ENCODE measurements at regions not wholly inside any gene's neighbourhood (a gene's known extent, or its start where the extent isn't known, plus 50 kb on each side); places are given as distances from the start of the nearest gene placed in this dataset.

DNA sequence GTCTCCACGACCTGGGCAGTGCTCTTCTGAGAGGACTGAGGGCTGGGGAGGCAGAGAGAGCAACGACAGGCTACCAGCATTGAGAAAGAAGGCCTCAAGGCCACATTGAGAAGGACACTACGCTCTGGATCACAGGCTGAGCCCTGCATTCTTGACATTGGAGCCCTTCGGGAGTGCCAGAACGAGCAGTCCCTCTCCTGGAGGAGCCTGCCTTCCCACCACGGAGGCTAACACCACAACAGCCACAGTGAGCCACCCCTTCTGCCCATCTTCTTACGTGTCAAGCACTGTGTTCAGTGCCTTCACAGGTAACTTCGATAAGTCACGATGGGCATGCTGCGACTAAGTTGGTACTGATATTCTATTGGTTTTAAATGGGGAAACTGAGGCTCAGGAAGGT lies 267.8 kb downstream of the RPS24 start:
- peaks cover 0 to 16% (median 0%) of the 10 kb centered on the region in 5 donors for H3K27me3 Mint-ChIP-seq
- H3K27ac Mint-ChIP-seq = peak overlapping the region in 4 of 9 donors; percentile 19 to 99 (median 98)
- CTCF ChIA-PET = interaction anchor here (0.7 kb wide), 1 partner anchor 248 kb away, joined by 3 read pairs; no protein-coding TSS in a partner anchor
- Histone ChIP-seq H3K4me3 (ENCODE audit: low read length) (no peak overlapping the region), H3K27me3 (ENCODE audit: control insufficient read depth in 2 of 2, insufficient read depth in 2 of 2, low read length in 2 of 2) (no peaks in the 10 kb centered on the region), H3K27ac (ENCODE audit: low read depth, low read length) (no peak overlapping the region), H3K4me1 (ENCODE audit: control insufficient read depth in 2 of 2, insufficient read depth in 2 of 2, low read length in 2 of 2) (peaks cover 10 to 11% of the 10 kb centered on the region in 2 donors), H3K9me3 (ENCODE audit: control insufficient read depth in 2 of 3, low read length in 3 of 3) (no peaks in the 10 kb centered on the region), H3K36me3 (ENCODE audit: control insufficient read depth in 2 of 3, insufficient read depth in 3 of 3, low read length in 3 of 3) (peaks cover 0 to 3% (median 0%) of the 10 kb centered on the region in 3 experiments)
- intact Hi-C loops (cut with micrococcal nuclease) = loop anchor here (5.0 to 10.0 kb wide), 5 partner anchors 254 to 1886 kb away; no protein-coding TSS in a partner anchor
- H3K4me3 Mint-ChIP-seq = peak overlapping the region in 5 of 10 donors; percentile 5 to 96 (median 28)
- peaks cover 0 to 2% (median 0%) of the 10 kb centered on the region in 11 donors for H3K9me3 Mint-ChIP-seq
- DNase-seq (peak in 1 of 9 donors; percentile 21), ATAC-seq (no peak)
- no peaks in the 10 kb centered on the region for H3K36me3 Mint-ChIP-seq
- POLR2A ChIA-PET = interaction anchor here (0.6 kb wide), 1 partner anchor 267 kb away, joined by 3 read pairs; the partner anchor contains the start of gene RPS24
- H3K4me1 Mint-ChIP-seq = peaks cover 6 to 34% (median 19%) of the 10 kb centered on the region in 7 donors

DNA sequence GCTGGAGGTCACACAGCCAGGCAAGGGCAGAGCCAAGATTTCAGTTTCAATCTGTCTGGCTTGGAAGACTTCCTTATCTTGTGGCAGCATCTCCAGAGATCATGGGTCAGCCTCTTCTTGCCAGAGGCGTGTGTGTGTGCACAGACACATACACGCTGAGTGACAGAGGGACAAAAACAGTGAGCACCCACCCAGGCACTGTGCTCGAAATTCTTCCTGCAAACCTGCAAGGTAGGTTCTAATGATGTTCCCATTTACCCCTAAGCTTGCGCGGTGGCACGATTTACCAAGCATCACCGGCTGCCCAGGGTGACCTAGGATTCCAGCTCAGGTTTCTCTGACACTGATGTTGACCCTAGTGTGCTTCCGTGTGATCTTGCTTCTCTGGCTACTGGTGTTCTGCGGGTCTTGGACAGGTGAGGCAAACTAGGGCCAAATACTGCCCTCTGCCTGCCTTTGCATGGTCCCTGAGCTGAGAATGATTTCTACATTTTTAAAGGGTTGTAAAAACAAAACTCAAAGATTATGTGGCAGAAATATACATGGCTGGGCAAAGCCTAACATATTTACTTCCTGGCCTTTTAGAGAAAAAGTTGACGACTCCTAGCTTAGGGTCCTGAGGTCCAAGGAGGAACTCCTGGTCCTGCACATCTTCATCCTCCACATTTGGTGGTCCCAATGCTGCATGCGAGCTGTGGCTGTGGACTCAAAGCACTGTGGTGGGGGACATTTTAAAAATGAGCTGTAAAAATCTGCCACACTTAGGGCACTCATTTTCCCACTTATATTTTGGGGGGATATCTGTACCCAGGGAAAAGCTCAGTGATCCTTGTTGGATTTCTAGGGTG lies 268.5 kb downstream of the RPS24 start:
- peak in 1 of 9 donors; percentile 19 for DNase-seq
- H3K4me1 ChIP-seq (ENCODE audit: control insufficient read depth in 2 of 2, insufficient read depth in 2 of 2, low read length in 2 of 2) = peaks cover 10 to 11% of the 10 kb centered on the region in 2 donors

DNA sequence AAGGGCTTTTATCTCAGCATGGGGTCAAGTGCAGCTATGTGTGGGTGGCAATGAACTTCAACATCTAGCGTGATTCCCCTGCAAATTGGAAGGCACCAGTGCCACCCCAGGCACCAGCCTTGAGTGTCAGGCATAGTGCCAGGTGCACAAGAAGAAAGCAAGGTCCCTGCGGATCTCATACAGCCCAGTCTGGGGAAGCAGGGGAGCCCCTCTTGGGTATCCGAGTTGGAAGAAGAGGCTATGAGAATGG lies 269.0 kb downstream of the RPS24 start:
- DNase-seq (no peak), ATAC-seq (no peak)
- no peaks in the 10 kb centered on the region for H3K27me3 ChIP-seq (ENCODE audit: control insufficient read depth in 2 of 2, insufficient read depth in 2 of 2, low read length in 2 of 2)
- peak overlapping the region; percentile 87 for H3K27ac ChIP-seq (ENCODE audit: low read depth, low read length)
- Mint-ChIP-seq H3K36me3 (no peaks in the 10 kb centered on the region), H3K4me3 (peak overlapping the region; percentile 90 to 99 (median 96)), H3K27me3 (peaks cover 0 to 23% (median 0%) of the 10 kb centered on the region in 5 donors), H3K27ac (peak overlapping the region; percentile 94 to 99 (median 97)), H3K4me1 (peaks cover 6 to 34% (median 19%) of the 10 kb centered on the region in 7 donors), H3K9me3 (peaks cover 0 to 2% (median 0%) of the 10 kb centered on the region in 11 donors)
- H3K4me1 ChIP-seq (ENCODE audit: control insufficient read depth in 2 of 2, insufficient read depth in 2 of 2, low read length in 2 of 2) = peaks cover 10 to 11% of the 10 kb centered on the region in 2 donors
- POLR2A ChIA-PET = interaction anchor here (0.6 to 0.8 kb wide), 4 partner anchors 9 to 591 kb away, joined by 3 to 4 read pairs (median 4); no protein-coding TSS in a partner anchor
- intact Hi-C loops (cut with micrococcal nuclease) = loop anchor here (2.0 to 10.0 kb wide), 7 partner anchors 255 to 1885 kb away; partner anchors contain the start of gene TMEM254 (in 1 of the 2)
- no peaks in the 10 kb centered on the region for H3K9me3 ChIP-seq (ENCODE audit: control insufficient read depth in 2 of 3, low read length in 3 of 3)
- H3K4me3 ChIP-seq (ENCODE audit: low read length) = peak overlapping the region; percentile 92
- CTCF ChIA-PET = interaction anchor here (0.8 to 1.1 kb wide), 2 partner anchors 12 to 255 kb away, joined by 3 to 4 read pairs; no protein-coding TSS in a partner anchor
- H3K36me3 ChIP-seq (ENCODE audit: control insufficient read depth in 2 of 3, insufficient read depth in 3 of 3, low read length in 3 of 3) = peaks cover 0 to 3% (median 0%) of the 10 kb centered on the region in 3 experiments

More for the DNA sequence above, 268.5 kb downstream of the RPS24 start:
- Mint-ChIP-seq H3K9me3 (peaks cover 0 to 2% (median 0%) of the 10 kb centered on the region in 11 donors), H3K4me3 (peak overlapping the region; percentile 90 to 99 (median 96)), H3K27me3 (peaks cover 0 to 23% (median 0%) of the 10 kb centered on the region in 5 donors), H3K36me3 (no peaks in the 10 kb centered on the region), H3K27ac (peak overlapping the region; percentile 94 to 99 (median 97)), H3K4me1 (peaks cover 6 to 34% (median 19%) of the 10 kb centered on the region in 7 donors)
- CTCF ChIA-PET = interaction anchor here (0.6 to 1.1 kb wide), 4 partner anchors 12 to 255 kb away, joined by 3 to 4 read pairs (median 4); no protein-coding TSS in a partner anchor
- H3K27ac ChIP-seq (ENCODE audit: low read depth, low read length) = peak overlapping the region; percentile 87
- H3K27me3 ChIP-seq (ENCODE audit: control insufficient read depth in 2 of 2, insufficient read depth in 2 of 2, low read length in 2 of 2) = no peaks in the 10 kb centered on the region
- no peak for ATAC-seq
- H3K36me3 ChIP-seq (ENCODE audit: control insufficient read depth in 2 of 3, insufficient read depth in 3 of 3, low read length in 3 of 3) = peaks cover 0 to 3% (median 0%) of the 10 kb centered on the region in 3 experiments
- H3K9me3 ChIP-seq (ENCODE audit: control insufficient read depth in 2 of 3, low read length in 3 of 3) = no peaks in the 10 kb centered on the region
- intact Hi-C loops (cut with micrococcal nuclease) = loop anchor here (2.0 to 10.0 kb wide), 7 partner anchors 255 to 1885 kb away; partner anchors contain the start of gene TMEM254 (in 1 of the 2)
- POLR2A ChIA-PET = interaction anchor here (0.6 to 0.8 kb wide), 4 partner anchors 9 to 591 kb away, joined by 3 to 4 read pairs (median 4); no protein-coding TSS in a partner anchor
- peak overlapping the region; percentile 92 for H3K4me3 ChIP-seq (ENCODE audit: low read length)

DNA sequence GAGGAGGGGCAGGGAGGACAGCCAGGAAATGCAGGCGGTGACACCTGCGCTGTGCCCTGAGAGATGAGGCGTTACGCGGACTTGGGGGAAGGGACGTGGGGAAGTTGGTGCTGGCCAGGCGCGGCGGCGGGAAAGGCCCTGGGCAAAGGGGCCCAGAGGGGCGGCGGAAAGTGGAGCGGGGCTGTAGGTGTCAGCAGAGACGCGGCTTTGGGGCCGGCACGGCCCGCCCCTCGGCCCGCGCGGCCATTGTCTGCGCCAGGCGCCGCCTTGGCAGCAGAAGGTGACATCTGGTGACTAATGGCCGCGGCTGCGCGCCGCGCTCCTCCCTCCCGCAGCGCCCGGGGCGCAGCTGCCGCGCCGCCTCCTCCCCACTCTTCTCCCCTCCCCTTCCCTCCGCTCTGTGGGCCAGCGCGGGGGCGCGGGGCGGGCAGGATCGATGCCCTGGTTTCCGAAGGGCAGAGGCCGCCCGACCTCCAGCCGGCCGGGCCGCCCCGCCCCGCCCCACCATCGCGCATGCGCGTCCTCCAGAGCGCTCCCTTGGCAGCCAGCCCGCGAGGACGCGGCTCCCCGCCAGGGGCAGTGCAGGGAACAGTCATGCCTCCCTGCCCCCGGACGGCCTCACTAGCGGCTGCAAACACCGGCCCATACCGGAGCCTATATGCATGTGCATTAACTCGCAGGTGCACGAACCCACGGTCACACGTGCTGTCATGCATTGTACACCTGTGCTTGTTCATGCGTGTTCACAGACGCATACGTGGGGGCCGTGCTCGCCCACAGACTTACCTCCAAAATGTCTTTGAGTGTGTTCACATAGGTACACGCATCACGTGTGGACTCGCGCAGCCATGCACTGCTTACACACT lies 269.6 kb downstream of the RPS24 start:
- H3K27me3 ChIP-seq (ENCODE audit: control insufficient read depth in 2 of 2, insufficient read depth in 2 of 2, low read length in 2 of 2) = no peaks in the 10 kb centered on the region
- ATAC-seq (peak; percentile 92), DNase-seq (peak; percentile 89 to 98 (median 94))
- POLR2A ChIA-PET = interaction anchor here (0.7 to 0.8 kb wide), 2 partner anchors 10 to 60 kb away, joined by 3 to 4 read pairs; no protein-coding TSS in a partner anchor
- Mint-ChIP-seq H3K4me3 (peak overlapping the region; percentile 90 to 99 (median 96)), H3K36me3 (no peaks in the 10 kb centered on the region), H3K9me3 (peaks cover 0 to 2% (median 0%) of the 10 kb centered on the region in 11 donors), H3K4me1 (peaks cover 6 to 34% (median 19%) of the 10 kb centered on the region in 7 donors), H3K27ac (peak overlapping the region; percentile 94 to 99 (median 97)), H3K27me3 (peaks cover 0 to 23% (median 0%) of the 10 kb centered on the region in 5 donors)
- CTCF ChIA-PET = interaction anchor here (0.7 to 1.1 kb wide), 2 partner anchors 256 to 671 kb away, joined by 3 to 4 read pairs; no protein-coding TSS in a partner anchor
- intact Hi-C loops (cut with micrococcal nuclease) = loop anchor here (1.0 to 10.0 kb wide), 19 partner anchors 17 to 1884 kb away; partner anchors contain the start of genes POLR3A (in 2 of the 2), RPS24 (in 2 of the 2), ZMIZ1 (in 2 of the 2) and TMEM254 (in 1 of the 2)
- peak overlapping the region; percentile 87 for H3K27ac ChIP-seq (ENCODE audit: low read depth, low read length)
- H3K36me3 ChIP-seq (ENCODE audit: control insufficient read depth in 2 of 3, insufficient read depth in 3 of 3, low read length in 3 of 3) = peaks cover 0 to 3% (median 0%) of the 10 kb centered on the region in 3 experiments
- H3K4me1 ChIP-seq (ENCODE audit: control insufficient read depth in 2 of 2, insufficient read depth in 2 of 2, low read length in 2 of 2) = peaks cover 10 to 11% of the 10 kb centered on the region in 2 donors
- no peaks in the 10 kb centered on the region for H3K9me3 ChIP-seq (ENCODE audit: control insufficient read depth in 2 of 3, low read length in 3 of 3)
- H3K4me3 ChIP-seq (ENCODE audit: low read length) = peak overlapping the region; percentile 92

DNA sequence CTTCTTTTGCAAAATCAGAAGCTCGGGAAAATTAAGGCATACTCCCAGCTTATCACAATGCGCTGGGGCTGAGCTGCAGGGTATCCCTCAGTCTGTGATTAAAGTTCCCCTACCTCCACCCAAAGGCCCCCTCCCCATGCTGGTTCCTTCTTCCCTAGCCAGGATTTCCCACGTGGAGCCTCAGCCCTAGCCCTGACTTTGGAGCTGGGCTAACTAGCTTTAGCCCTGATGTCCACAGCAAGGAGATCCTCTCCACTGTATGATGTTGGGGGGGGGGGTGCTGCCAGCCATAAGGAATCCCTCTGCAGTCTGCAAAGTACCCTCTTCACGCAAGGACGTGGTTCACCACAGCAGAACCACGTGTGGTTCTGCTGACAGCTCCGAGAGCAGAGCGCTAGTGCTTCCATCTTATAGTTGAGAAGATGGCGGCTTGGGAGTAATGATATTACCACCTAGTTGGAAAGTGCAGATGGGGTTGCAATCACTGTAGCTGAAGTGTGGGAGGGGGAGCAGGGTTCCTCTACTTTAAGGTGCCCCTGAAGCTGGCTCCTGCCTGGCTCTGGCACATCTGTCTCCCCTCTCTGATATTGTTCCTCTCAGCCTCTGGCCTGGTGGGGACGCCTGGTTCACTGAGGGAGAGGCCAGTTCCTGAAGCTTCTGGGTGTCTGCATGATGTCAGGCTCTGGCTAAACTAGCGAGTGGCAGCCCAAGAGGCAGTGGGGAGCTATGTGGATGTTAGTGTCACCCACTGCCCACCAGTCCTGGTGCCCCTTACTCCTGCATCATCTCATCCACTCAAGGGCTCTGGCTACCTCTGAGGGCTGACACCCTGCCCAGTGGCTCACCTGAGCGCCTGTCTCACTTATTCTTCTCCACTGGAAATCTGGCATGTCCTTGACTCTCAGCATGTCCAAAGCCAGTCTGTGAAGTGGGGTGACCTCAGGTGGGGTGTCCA lies 270.7 kb downstream of the RPS24 start:
- Histone ChIP-seq H3K36me3 (ENCODE audit: control insufficient read depth in 2 of 3, insufficient read depth in 3 of 3, low read length in 3 of 3) (peaks cover 0 to 3% (median 0%) of the 10 kb centered on the region in 3 experiments), H3K27me3 (ENCODE audit: control insufficient read depth in 2 of 2, insufficient read depth in 2 of 2, low read length in 2 of 2) (no peaks in the 10 kb centered on the region), H3K4me1 (ENCODE audit: control insufficient read depth in 2 of 2, insufficient read depth in 2 of 2, low read length in 2 of 2) (peaks cover 10 to 11% of the 10 kb centered on the region in 2 donors), H3K9me3 (ENCODE audit: control insufficient read depth in 2 of 3, low read length in 3 of 3) (no peaks in the 10 kb centered on the region), H3K27ac (ENCODE audit: low read depth, low read length) (no peak overlapping the region), H3K4me3 (ENCODE audit: low read length) (no peak overlapping the region)
- peaks cover 6 to 34% (median 19%) of the 10 kb centered on the region in 7 donors for H3K4me1 Mint-ChIP-seq
- H3K27me3 Mint-ChIP-seq = peaks cover 0 to 33% (median 0%) of the 10 kb centered on the region in 5 donors
- ChIA-PET POLR2A (no interaction called here), CTCF (interaction anchor here (1.3 kb wide), 1 partner anchor 17 kb away, joined by 6 read pairs; no protein-coding TSS in a partner anchor)
- intact Hi-C loops (cut with micrococcal nuclease) = loop anchor here (5.0 to 10.0 kb wide), 5 partner anchors 257 to 1883 kb away; no protein-coding TSS in a partner anchor
- peak overlapping the region in 6 of 10 donors; percentile 11 to 99 (median 73) for H3K4me3 Mint-ChIP-seq
- DNase-seq (peak in 2 of 9 donors; percentile 19 to 22), ATAC-seq (no peak)
- peak overlapping the region; percentile 24 to 98 (median 87) for H3K27ac Mint-ChIP-seq
- H3K36me3 Mint-ChIP-seq = no peaks in the 10 kb centered on the region
- H3K9me3 Mint-ChIP-seq = peaks cover 0 to 2% (median 0%) of the 10 kb centered on the region in 11 donors

Measured in naive thymus-derived CD4-positive, alpha-beta T cell (primary cell).